HG02678 (cell line): ENCODE measurements at regions not wholly inside any gene's neighbourhood (a gene's known extent, or its start where the extent isn't known, plus 50 kb on each side); places are given as distances from the start of the nearest gene placed in this dataset.

ENCODE experiments used
- ATAC-seq: cut with Tn5 transposase; IDR thresholded peaks from one replicate; pipeline ENCODE4 v1.9.1; 2021; ENCODE audit warnings: mild to moderate bottlenecking, moderate library complexity; ENCODE audit not compliant: unreplicated experiment

- no peak for ATAC-seq
Measured at GRCh38 chr1:208410409-208410808, 166.2 kb upstream of the PLXNA2 start.

GRCh38 chr1:208413006-208413405 is 168.8 kb upstream of the PLXNA2 start:
- no peak for ATAC-seq

- no peak for ATAC-seq
Measured at GRCh38 chr1:208418667-208419066, 174.5 kb upstream of the PLXNA2 start.

- ATAC-seq, result no peak
Measured at GRCh38 chr1:208419746-208420420, 175.7 kb upstream of the PLXNA2 start.

GRCh38 chr1:208420696-208421095 is 176.5 kb upstream of the PLXNA2 start:
- ATAC-seq, result no peak

GRCh38 chr1:208421486-208421885 is 177.3 kb upstream of the PLXNA2 start:
- no peak for ATAC-seq

GRCh38 chr1:208423526-208423925 is 179.3 kb upstream of the PLXNA2 start:
- no peak for ATAC-seq

GRCh38 chr1:208425096-208425495 is 180.9 kb upstream of the PLXNA2 start:
- no peak for ATAC-seq

GRCh38 chr1:208430220-208430619 is 186.0 kb upstream of the PLXNA2 start:
- no peak for ATAC-seq

- no peak for ATAC-seq
Measured at GRCh38 chr1:208431721-208432120, 187.5 kb upstream of the PLXNA2 start.

GRCh38 chr1:208432346-208432745 is 188.2 kb upstream of the PLXNA2 start:
- ATAC-seq, result no peak

- no peak for ATAC-seq
Measured at GRCh38 chr1:208433086-208433485, 188.9 kb upstream of the PLXNA2 start.

GRCh38 chr1:208433971-208434370 is 189.8 kb upstream of the PLXNA2 start:
- ATAC-seq, result no peak

- ATAC-seq, result no peak
Measured at GRCh38 chr1:208437401-208437800, 193.2 kb upstream of the PLXNA2 start.

GRCh38 chr1:208438112-208438699 is 194.0 kb upstream of the PLXNA2 start:
- ATAC-seq, result no peak

- no peak for ATAC-seq
Measured at GRCh38 chr1:208445758-208446203, 201.6 kb upstream of the PLXNA2 start.

- no peak for ATAC-seq
Measured at GRCh38 chr1:208446271-208446691, 202.1 kb upstream of the PLXNA2 start.

- no peak for ATAC-seq
Measured at GRCh38 chr1:208448425-208448824, 204.2 kb upstream of the PLXNA2 start.

GRCh38 chr1:208449951-208450350 is 205.8 kb upstream of the PLXNA2 start:
- no peak for ATAC-seq

- no peak for ATAC-seq
Measured at GRCh38 chr1:208450958-208451357, 206.8 kb upstream of the PLXNA2 start.

GRCh38 chr1:208455821-208456220 is 211.6 kb upstream of the PLXNA2 start:
- ATAC-seq, result no peak

- ATAC-seq, result no peak
Measured at GRCh38 chr1:208456487-208456886, 212.3 kb upstream of the PLXNA2 start.

- no peak for ATAC-seq
Measured at GRCh38 chr1:208460823-208461222, 216.6 kb upstream of the PLXNA2 start.
